ENCODE measurements at regions not wholly inside any gene's neighbourhood (a gene's known extent, or its start where the extent isn't known, plus 50 kb on each side); places are given as distances from the start of the nearest gene placed in this dataset.

GRCh38 chr2:78063246-78064020, 541.3 kb upstream of the LRRTM4 start:
- Mint-ChIP-seq H3K4me3 (no peak overlapping the region), H3K4me1 (no peaks in the 10 kb centered on the region), H3K27ac (no peak overlapping the region), H3K9me3 (peaks cover 0 to 14% (median 4%) of the 10 kb centered on the region in 7 donors), H3K36me3 (no peaks in the 10 kb centered on the region), H3K27me3 (ENCODE audit: low read depth in 3 of 3) (no peaks in the 10 kb centered on the region)
- Histone ChIP-seq H3K9me3 (replicated peaks in 1 of 2; ENCODE audit: control insufficient read depth in 1 of 2, insufficient read depth in 1 of 2, low read length in 2 of 2) (peaks cover 25 to 27% of the 10 kb centered on the region in 2 donors), H3K27me3 (ENCODE audit: control insufficient read depth in 2 of 2, insufficient read depth in 2 of 2, low read length in 2 of 2) (no peaks in the 10 kb centered on the region), H3K79me2 (ENCODE audit: insufficient read depth, low read length) (no peaks in the 10 kb centered on the region), H3K4me3 (replicated peaks in 1 of 3; ENCODE audit: low read depth in 2 of 3, low read length in 3 of 3) (no peak overlapping the region), H3K4me2 (replicated peaks; ENCODE audit: extremely low read depth, low read length, poor library complexity, severe bottlenecking) (no peak overlapping the region), H4K20me1 (ENCODE audit: insufficient read depth, low read length) (no peaks in the 10 kb centered on the region), H3K27ac (ENCODE audit: low read depth in 1 of 2, low read length in 2 of 2) (no peak overlapping the region), H3K9ac (ENCODE audit: insufficient read depth, low read length, poor library complexity, severe bottlenecking) (no peak overlapping the region), H3K36me3 (replicated peaks in 1 of 2; ENCODE audit: control insufficient read depth in 1 of 2, insufficient read depth in 2 of 2, low read length in 2 of 2) (no peaks in the 10 kb centered on the region), H2AFZ (ENCODE audit: insufficient read depth, low read depth, low read length, poor library complexity, severe bottlenecking) (no peak overlapping the region), H3K4me1 (ENCODE audit: control insufficient read depth in 1 of 2, insufficient read depth in 2 of 2, low read length in 2 of 2) (no peaks in the 10 kb centered on the region)
- intact Hi-C loops (cut with micrococcal nuclease): no loop called here
- WGBS (ENCODE audit: insufficient coverage): no CpG with 5 or more reads among the region's 2 CpGs
- DNase-seq: no peak
- TF ChIP-seq CTCF (IDR thresholded peaks at IDR 0.05): no peak

- WGBS (ENCODE audit: insufficient coverage): no CpG with 5 or more reads among the region's 3 CpGs
- Histone ChIP-seq H4K20me1 (ENCODE audit: insufficient read depth, low read length) (no peaks in the 10 kb centered on the region), H3K79me2 (ENCODE audit: insufficient read depth, low read length) (no peaks in the 10 kb centered on the region), H2AFZ (ENCODE audit: insufficient read depth, low read depth, low read length, poor library complexity, severe bottlenecking) (no peak overlapping the region), H3K4me1 (ENCODE audit: control insufficient read depth in 1 of 2, insufficient read depth in 2 of 2, low read length in 2 of 2) (no peaks in the 10 kb centered on the region), H3K4me2 (replicated peaks; ENCODE audit: extremely low read depth, low read length, poor library complexity, severe bottlenecking) (no peak overlapping the region), H3K36me3 (replicated peaks in 1 of 2; ENCODE audit: control insufficient read depth in 1 of 2, insufficient read depth in 2 of 2, low read length in 2 of 2) (no peaks in the 10 kb centered on the region), H3K4me3 (replicated peaks in 1 of 3; ENCODE audit: low read depth in 2 of 3, low read length in 3 of 3) (no peak overlapping the region), H3K9ac (ENCODE audit: insufficient read depth, low read length, poor library complexity, severe bottlenecking) (no peak overlapping the region), H3K9me3 (replicated peaks in 1 of 2; ENCODE audit: control insufficient read depth in 1 of 2, insufficient read depth in 1 of 2, low read length in 2 of 2) (peaks cover 9 to 11% of the 10 kb centered on the region in 2 donors), H3K27ac (ENCODE audit: low read depth in 1 of 2, low read length in 2 of 2) (no peak overlapping the region), H3K27me3 (ENCODE audit: control insufficient read depth in 2 of 2, insufficient read depth in 2 of 2, low read length in 2 of 2) (no peaks in the 10 kb centered on the region)
- no peak overlapping the region for H3K4me3 Mint-ChIP-seq
- intact Hi-C loops (cut with micrococcal nuclease): no loop called here
- H3K27me3 Mint-ChIP-seq (ENCODE audit: low read depth in 3 of 3): no peaks in the 10 kb centered on the region
- no peak overlapping the region for H3K27ac Mint-ChIP-seq
- H3K4me1 Mint-ChIP-seq: no peaks in the 10 kb centered on the region
- peaks cover 0 to 9% (median 0%) of the 10 kb centered on the region in 7 donors for H3K9me3 Mint-ChIP-seq
- H3K36me3 Mint-ChIP-seq: no peaks in the 10 kb centered on the region
- TF ChIP-seq CTCF (IDR thresholded peaks at IDR 0.05): no peak
- no peak for DNase-seq
Observed at GRCh38 chr2:78065366-78065765, 543.2 kb upstream of the LRRTM4 start.

Measured in CD14-positive monocyte (primary cell).